ENCODE measurements at regions not wholly inside any gene's neighbourhood (a gene's known extent, or its start where the extent isn't known, plus 50 kb on each side); places are given as distances from the start of the nearest gene placed in this dataset.

GRCh38 chr13:84211048-84211447 lies 328.8 kb upstream of the SLITRK1 start:
- no peak for DNase-seq (ENCODE audit: low spot score)

- DNase-seq (ENCODE audit: low spot score), result no peak
Measured at GRCh38 chr13:84208246-84208910, 326.1 kb upstream of the SLITRK1 start.

DNA sequence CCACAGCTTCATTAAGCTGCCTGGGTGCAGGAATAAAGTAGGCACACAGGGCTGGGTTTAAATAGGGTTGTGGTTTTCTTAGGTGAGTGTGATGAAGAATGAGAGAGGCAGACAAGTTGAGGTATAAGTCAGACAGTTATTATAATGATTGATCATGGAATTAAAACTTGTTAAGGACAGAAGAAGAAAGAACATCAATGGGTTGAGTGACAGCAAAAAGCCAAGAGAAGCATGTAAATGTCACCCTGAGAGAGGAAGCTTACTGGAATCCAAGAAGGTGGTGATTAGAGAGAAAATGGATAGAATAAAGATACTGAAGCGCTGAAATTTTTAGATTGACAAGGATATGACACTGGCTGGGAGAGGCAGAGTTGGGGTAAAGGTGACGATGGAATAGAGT lies 325.2 kb upstream of the SLITRK1 start:
- no peak for DNase-seq (ENCODE audit: low spot score)

GRCh38 chr13:84200971-84201370 lies 318.7 kb upstream of the SLITRK1 start:
- no peak for DNase-seq (ENCODE audit: low spot score)

GRCh38 chr13:84192125-84192524 lies 309.9 kb upstream of the SLITRK1 start:
- DNase-seq (ENCODE audit: low spot score), result no peak

DNA sequence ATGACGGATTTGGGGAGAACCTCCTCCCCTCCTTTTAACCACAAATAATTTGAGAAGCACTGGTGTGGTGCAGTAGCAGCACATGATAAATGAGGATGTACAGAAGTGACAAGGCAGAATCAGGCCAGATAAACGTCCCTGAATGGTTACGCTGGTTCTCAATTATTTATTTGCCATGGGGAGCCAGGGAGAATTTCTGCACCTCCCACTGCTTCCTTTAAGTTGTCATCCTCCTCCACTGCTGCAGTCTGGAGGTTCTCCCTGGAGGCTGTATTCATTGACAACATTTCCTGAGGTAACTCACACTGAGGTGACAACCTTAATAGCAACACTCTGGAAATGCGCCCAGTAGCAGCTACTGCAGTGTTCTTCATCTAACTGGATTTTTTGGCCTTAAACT lies 308.9 kb upstream of the SLITRK1 start:
- DNase-seq (ENCODE audit: low spot score), result no peak

DNA sequence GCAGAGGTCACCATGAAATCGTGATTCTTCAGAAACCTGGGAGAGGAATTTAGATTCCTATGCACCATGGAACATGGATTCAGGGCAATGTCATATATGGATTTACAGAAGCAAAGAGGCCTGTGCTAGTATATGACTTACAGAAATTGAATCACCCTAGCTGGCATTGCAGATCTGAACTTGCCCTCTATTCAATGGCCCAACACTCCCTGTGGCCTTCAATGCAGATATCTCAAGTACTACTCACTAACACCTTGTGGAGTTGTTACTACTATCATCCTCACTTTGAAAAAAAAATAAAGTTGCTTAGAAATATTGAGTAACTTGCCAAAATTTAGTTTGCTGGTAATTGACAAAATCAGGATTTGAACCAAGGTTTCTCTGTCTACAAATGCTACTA lies 305.4 kb upstream of the SLITRK1 start:
- no peak for DNase-seq (ENCODE audit: low spot score)

DNA sequence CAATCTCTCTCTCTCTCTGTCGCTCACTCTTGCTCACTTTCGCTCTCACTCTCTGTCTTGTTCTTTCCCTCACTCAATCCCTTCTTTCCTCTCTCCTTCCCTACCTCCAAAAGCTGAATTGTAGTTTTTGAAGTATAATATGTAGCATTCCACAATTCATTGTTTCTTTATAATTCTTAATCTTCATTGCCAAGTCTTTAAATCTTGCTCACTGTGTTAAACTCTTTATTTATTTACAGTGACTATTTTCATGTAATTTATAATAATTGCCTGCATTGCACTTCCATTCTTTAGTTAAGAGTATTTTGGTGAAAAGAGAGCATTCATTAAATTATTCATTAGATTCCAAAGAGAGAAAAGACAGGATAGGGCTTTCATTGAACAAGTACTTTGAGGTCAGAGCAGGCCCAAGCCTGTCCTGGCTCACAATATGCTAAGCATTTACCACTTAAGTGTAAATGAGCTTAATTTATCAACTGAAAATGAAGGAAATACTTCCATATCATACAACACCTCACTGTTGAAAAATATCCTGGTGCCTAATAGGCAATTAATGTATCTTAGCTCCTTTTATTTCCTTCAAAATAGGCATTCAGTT lies 257.4 kb upstream of the SLITRK1 start:
- no peak for DNase-seq (ENCODE audit: low spot score)

GRCh38 chr13:84137292-84137691 lies 255.0 kb upstream of the SLITRK1 start:
- DNase-seq (ENCODE audit: low spot score), result no peak

- no peak for DNase-seq (ENCODE audit: low spot score)
Measured at GRCh38 chr13:84136582-84136981, 254.3 kb upstream of the SLITRK1 start.

- no peak for DNase-seq (ENCODE audit: low spot score)
Measured at GRCh38 chr13:84132491-84132890, 250.2 kb upstream of the SLITRK1 start.

DNA sequence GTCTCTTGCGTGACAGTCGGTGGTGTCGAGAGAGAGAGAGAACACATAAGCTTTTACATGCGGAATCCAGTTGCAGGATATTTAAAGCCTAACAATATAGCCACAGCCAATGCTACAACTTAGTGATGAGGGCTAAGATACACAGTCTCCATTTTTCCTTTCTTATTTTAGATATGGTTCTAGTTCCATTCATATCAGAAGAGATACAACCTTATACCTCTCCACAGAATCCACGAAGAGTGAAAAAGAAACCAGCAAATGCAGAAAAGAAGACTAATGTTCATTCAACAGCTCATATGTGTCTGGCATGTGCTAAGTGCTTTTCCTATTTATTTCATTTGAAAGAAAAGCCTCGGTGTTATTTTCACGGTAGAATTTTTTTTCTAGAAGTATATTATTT lies 249.0 kb upstream of the SLITRK1 start:
- DNase-seq (ENCODE audit: low spot score), result no peak

- DNase-seq (ENCODE audit: low spot score), result no peak
Measured at GRCh38 chr13:84130495-84131114, 248.3 kb upstream of the SLITRK1 start.

- no peak for DNase-seq (ENCODE audit: low spot score)
Measured at GRCh38 chr13:84129966-84130365, 247.7 kb upstream of the SLITRK1 start.

DNA sequence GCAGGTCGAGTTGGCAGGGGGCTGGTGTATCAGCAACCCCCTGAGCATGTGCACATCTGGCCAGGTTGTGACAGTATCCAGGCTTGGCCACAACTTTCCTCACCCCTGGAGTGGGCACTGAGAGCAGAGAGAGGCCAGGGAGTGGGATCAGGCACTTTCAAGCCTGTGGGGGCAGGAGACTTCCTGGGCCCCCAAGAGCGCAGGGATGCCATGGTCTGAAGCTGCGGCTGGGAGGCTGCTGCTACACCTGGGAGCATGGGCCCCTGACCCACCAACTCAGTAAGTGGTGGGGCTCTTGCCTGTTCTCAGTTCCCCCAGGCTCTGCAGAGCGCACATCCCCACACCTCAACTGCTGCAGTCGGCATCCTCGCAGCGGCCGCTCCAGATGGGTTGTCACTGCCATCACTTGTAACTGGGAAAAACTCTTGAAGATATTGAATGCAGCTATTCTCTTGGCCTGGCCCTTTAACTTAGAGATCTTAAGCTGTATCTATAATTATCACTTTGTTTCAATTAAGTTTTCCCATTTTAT lies 245.4 kb upstream of the SLITRK1 start:
- DNase-seq (ENCODE audit: low spot score), result no peak

DNA sequence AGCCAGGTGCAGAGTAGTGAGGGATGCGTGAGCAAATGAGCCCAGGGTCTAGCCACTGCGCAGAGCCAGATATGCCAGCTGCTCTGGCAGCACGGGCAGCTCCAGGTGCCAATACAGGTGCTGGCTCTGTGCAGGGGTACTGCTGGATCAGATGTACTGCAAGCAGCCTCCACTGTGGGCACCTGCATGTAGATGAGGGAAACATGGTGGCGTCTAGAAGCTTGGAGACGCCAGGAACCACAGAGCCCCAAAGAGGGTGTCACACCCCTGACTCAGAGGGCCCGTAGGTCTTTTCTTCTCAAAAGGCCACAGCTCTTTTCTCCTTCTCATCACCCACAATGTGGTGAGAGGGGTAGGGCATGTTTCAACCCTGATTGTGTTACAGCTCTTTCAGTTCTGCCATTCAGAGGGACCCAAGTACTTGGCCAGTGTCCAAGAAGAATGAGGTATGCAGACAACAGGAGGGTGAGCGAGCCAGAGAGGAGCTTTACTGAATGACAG lies 244.4 kb upstream of the SLITRK1 start:
- no peak for DNase-seq (ENCODE audit: low spot score)

- DNase-seq (ENCODE audit: low spot score), result no peak
Measured at GRCh38 chr13:84121456-84121855, 239.2 kb upstream of the SLITRK1 start.

- no peak for DNase-seq (ENCODE audit: low spot score)
Measured at GRCh38 chr13:84118839-84119409, 236.7 kb upstream of the SLITRK1 start.

- no peak for DNase-seq (ENCODE audit: low spot score)
Measured at GRCh38 chr13:84098273-84098672, 216.0 kb upstream of the SLITRK1 start.

- no peak for DNase-seq (ENCODE audit: low spot score)
Measured at GRCh38 chr13:84097148-84097547, 214.9 kb upstream of the SLITRK1 start.

GRCh38 chr13:84096216-84096615 lies 213.9 kb upstream of the SLITRK1 start:
- no peak for DNase-seq (ENCODE audit: low spot score)

GRCh38 chr13:84088996-84089395 lies 206.7 kb upstream of the SLITRK1 start:
- no peak for DNase-seq (ENCODE audit: low spot score)

GRCh38 chr13:84086847-84087162 lies 204.5 kb upstream of the SLITRK1 start:
- no peak for DNase-seq (ENCODE audit: low spot score)
